IPS-20b (cell line): ENCODE measurements at regions not wholly inside any gene's neighbourhood (a gene's known extent, or its start where the extent isn't known, plus 50 kb on each side); places are given as distances from the start of the nearest gene placed in this dataset.
"Not testable (repeated sequence)": the region's sequence is repeated elsewhere in the genome, so short reads cannot be mapped to it uniquely, and the experiment has no call there.

Experiments used
- H3K27ac ChIP-seq: one replicate; pipeline ENCODE4 v1.5.1; 2013; ENCODE audit warnings: low read length
- H3K27me3 ChIP-seq: 2 replicates; pipeline ENCODE4 v1.6.1; 2013; ENCODE audit warnings: mild to moderate bottlenecking, low read length, inconsistent platforms; ENCODE audit not compliant: insufficient read depth
- H3K36me3 ChIP-seq: 2 replicates; pipeline ENCODE4 v1.6.1; 2013; ENCODE audit warnings: low read depth, mild to moderate bottlenecking, inconsistent platforms, low read length, moderate library complexity; ENCODE audit not compliant: insufficient read depth
- H3K4me1 ChIP-seq: 2 replicates; pipeline ENCODE4 v1.6.1; 2013; ENCODE audit warnings: mild to moderate bottlenecking, control low read depth, inconsistent platforms, low read length, moderate library complexity; ENCODE audit not compliant: insufficient read depth
- H3K4me3 ChIP-seq: 2 replicates; pipeline ENCODE4 v1.5.1; 2013; ENCODE audit warnings: mild to moderate bottlenecking, low read length, inconsistent platforms
- H3K9ac ChIP-seq: 2 replicates; pipeline ENCODE4 v1.6.1; 2013; ENCODE audit warnings: low read depth, mild to moderate bottlenecking, inconsistent platforms, low read length, moderate library complexity
- H3K9me3 ChIP-seq: 2 replicates; pipeline ENCODE4 v1.6.1; 2013; ENCODE audit warnings: mild to moderate bottlenecking, low read depth, low read length, inconsistent platforms; ENCODE audit not compliant: insufficient read depth

DNA sequence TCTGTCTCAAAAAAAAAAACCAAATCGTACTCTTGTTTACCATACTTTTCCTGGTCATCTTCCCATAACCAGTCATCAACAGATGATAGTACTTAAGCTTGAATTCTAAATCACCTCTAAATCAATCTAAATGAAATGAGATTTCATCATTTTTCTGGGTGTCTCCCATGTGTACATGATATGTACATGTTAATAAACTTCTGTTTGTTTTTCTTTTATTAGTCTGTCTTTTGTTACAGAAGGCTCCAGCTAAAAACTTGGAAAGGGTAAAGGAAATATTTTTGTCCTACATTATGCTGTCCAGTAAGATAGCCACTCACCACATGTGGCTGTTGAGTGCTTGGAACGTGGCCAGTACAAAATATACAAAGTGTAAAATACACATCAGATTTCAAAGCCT, 78.7 kb upstream of the MSH6 start:
- Histone ChIP-seq H3K27me3 (no peaks in the 10 kb centered on the region), H3K4me3 (no peak overlapping the region), H3K4me1 (peaks cover under 1% of the 10 kb centered on the region; the same call in 1 of the 2 replicates), H3K9me3 (peaks cover 16% of the 10 kb centered on the region), H3K9ac (no peak overlapping the region), H3K27ac (no peak overlapping the region), H3K36me3 (no peaks in the 10 kb centered on the region)

DNA sequence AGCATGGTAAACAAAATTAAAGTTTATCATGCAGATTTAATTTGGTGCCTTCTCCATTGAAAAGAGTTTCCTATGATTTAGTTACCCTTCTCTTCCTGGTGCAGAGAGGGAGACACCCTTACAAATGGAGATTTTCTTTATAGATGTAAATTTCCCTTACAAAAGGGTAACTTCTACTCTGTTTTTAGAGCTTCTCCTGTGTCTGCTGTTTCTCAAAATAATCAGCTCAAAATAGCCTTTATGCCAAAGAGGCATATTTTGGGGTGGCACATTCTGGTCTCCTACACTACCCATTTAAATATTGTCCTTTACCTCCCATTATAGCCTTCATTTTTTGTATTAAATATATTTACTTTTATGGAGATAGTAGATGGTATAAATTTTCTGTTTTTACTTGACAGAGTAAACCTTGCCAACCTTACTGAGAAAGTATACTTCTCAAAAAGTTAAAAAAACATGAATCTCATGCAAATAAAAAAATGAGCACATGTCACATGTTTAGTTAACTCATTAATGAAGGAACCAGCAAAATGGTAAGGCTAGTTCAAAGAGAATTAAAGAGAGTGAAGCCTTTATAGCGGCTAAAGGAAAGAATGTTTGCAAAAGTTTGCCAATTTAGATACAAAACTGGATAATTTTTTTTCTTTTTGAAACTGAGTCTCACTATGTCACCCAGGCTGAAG, 83.3 kb upstream of the MSH6 start:
- Histone ChIP-seq H3K9ac (peak overlapping the region; percentile 66; the same call in 1 of the 2 replicates), H3K9me3 (peaks cover 19% of the 10 kb centered on the region), H3K4me1 (peaks cover 32% of the 10 kb centered on the region), H3K27ac (peak overlapping the region; percentile 89), H3K4me3 (no peak overlapping the region), H3K27me3 (no peaks in the 10 kb centered on the region), H3K36me3 (no peaks in the 10 kb centered on the region)

DNA sequence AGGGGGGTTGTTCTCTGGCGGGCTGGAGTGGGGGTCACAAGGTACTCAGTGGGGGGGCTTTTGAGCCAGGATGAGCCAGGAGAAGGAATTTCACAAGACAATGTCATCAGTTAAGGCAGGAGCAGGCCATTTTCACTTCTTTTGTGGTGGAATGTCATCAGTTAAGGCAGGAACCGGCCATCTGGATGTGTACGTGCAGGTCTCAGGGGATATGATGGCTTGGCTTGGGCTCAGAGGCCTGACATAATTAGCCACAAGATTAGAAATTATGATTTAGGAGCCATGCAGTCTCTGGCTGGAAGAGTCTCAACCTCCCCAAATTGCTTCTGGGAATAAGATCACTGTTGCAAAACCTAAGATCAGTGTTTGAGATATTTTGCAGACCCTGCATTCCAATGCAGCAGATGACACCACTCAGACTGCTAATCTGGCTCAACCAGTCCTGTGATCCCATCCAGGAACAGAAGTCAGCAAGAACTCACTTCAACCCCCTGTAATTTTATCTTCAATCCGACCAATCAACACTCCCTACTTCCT, 84.4 kb upstream of the MSH6 start:
- not testable (repeated sequence) for H3K36me3 ChIP-seq, H3K27me3 ChIP-seq
- H3K27ac ChIP-seq = peak overlapping the region; percentile 89
- H3K4me1 ChIP-seq = peaks cover 32% of the 10 kb centered on the region
- peaks cover 19% of the 10 kb centered on the region for H3K9me3 ChIP-seq
- peak overlapping the region; percentile 70; the same call in 1 of the 2 replicates for H3K9ac ChIP-seq
- H3K4me3 ChIP-seq = peak overlapping the region; percentile 20; the same call in 1 of the 2 replicates

DNA sequence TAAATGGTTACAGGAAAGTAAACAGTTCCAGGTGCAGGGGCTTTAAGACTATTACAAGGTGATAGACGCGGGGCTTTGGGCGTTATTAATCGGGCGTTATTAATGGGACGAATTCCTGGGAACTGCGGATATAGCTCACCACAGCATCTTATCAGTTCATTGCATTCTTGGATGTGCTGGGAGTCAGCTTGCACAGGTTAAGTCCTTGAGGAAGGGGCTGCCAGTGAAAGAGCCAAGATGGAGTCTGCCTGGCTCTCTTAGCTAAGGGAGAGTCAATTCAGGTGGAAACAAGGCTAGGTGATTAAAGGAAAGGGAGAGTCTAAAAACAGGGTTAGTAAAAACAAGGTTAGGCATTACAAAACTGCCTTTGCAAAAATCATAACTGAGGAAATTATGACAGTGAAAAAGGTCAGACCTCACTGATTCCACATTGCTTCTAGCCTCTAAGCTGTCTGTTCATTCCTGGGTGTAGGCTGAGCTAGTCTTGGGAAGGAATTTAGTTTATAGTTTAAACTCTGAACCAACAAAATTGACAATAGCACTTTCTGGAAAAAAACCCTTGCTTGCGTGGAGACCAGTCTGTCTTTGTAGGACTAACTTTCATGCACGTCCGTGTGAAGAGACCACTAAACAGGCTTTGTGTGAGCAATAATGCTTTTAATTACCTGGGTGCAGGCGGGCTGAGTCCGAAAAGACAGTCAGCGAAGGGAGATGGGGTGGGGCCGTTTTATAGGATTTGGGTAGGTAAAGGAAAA, 85.1 kb upstream of the MSH6 start:
- not testable (repeated sequence) for H3K36me3 ChIP-seq, H3K4me3 ChIP-seq, H3K27me3 ChIP-seq
- peaks cover 19% of the 10 kb centered on the region for H3K9me3 ChIP-seq
- H3K4me1 ChIP-seq = peaks cover 32% of the 10 kb centered on the region
- H3K27ac ChIP-seq = peak overlapping the region; percentile 73
- H3K9ac ChIP-seq = peak overlapping the region; percentile 70; the same call in 1 of the 2 replicates

DNA sequence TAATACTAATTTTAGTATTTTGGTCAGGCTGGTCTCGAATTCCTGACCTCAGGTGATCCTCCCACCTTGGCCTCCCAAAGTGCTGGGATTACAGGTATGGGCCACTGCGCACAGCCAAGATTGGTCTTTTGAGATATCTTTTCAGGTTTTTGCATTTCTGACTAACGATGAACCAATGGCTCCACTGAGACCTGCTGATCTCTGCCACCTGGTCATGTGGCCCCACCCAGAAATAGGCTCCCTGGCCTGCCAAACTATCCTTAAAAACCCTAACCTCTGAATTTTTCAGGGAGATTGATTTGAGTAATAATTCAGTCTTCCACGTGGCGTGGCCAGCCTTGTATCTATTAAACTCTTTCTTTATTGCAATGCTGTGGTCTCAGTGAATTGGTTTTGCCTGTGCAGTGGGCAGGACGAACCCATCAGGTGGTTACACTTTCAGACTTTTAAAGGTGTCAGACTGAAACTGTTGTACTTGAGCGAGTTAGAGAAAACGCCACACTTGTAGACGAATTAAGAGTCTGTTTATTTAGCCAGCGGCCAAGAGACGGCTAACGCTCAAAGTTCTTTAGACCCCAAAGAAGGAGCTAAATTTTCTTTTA, 85.8 kb upstream of the MSH6 start:
- Histone ChIP-seq H3K27ac (peak overlapping the region; percentile 73), H3K27me3 (no peaks in the 10 kb centered on the region), H3K4me3 (peak overlapping the region; percentile 49; the same call in 1 of the 2 replicates), H3K4me1 (peaks cover 32% of the 10 kb centered on the region), H3K9ac (peak overlapping the region; percentile 70; the same call in 1 of the 2 replicates), H3K36me3 (no peaks in the 10 kb centered on the region), H3K9me3 (peaks cover 19% of the 10 kb centered on the region)

DNA sequence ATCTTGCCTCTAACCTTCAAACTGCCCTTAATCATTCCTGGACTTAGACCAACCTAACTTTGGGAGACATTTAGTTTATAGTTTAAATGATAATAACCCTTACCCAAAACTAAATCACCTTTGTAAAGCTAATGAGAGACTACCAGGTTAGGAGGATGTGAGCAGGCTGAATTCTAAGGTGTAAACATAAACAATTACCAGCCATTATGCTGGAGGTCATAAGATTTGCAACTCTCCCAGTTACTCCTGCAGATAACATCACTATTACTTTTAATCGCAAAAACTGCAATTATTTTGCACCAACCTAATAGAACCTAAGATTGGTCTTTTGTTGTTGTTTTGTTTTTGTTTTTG, 86.5 kb upstream of the MSH6 start:
- Histone ChIP-seq H3K9ac (peak overlapping the region; percentile 70; the same call in 1 of the 2 replicates), H3K4me1 (peaks cover 32% of the 10 kb centered on the region), H3K27me3 (no peaks in the 10 kb centered on the region), H3K36me3 (no peaks in the 10 kb centered on the region), H3K27ac (peak overlapping the region; percentile 73), H3K4me3 (peak overlapping the region; percentile 49; the same call in 1 of the 2 replicates), H3K9me3 (peaks cover 19% of the 10 kb centered on the region)

DNA sequence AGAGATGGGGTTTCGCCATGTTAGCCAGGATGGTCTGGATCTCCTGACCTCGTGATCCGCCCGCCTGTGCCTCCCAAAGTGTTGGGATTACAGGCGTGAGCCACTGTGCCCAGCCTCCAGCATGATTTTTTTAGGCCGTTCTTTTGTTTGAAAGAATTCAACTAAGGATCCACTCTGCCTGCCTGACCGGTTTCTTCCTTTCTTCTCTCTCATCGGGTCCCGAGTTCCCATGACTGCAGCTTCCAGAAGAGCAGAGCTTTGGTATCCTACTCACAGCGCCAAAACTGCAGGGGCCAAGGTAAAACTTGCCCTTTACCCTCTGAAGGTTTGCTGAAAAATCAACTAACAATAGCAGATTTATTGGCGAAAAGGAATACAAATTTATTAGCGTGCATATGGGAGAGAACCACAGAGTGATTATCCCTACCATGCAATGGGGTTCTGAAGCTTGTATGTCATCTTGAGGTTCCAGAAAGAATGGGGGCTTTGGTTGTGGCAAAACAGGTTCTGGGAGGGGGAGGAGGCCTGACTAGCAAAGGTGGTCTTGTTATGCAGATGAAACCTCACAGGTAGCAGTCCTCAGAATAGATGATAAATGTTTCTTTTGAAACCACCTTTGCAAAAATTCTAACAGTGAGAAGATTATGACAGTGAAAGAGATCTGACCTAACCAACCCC, 87.0 kb upstream of the MSH6 start:
- no peaks in the 10 kb centered on the region for H3K27me3 ChIP-seq
- peaks cover 19% of the 10 kb centered on the region for H3K9me3 ChIP-seq
- H3K4me1 ChIP-seq = peaks cover 32% of the 10 kb centered on the region
- H3K36me3 ChIP-seq = no peaks in the 10 kb centered on the region
- peak overlapping the region; percentile 70; the same call in 1 of the 2 replicates for H3K9ac ChIP-seq
- peak overlapping the region; percentile 73 for H3K27ac ChIP-seq
- peak overlapping the region; percentile 49; the same call in 1 of the 2 replicates for H3K4me3 ChIP-seq

DNA sequence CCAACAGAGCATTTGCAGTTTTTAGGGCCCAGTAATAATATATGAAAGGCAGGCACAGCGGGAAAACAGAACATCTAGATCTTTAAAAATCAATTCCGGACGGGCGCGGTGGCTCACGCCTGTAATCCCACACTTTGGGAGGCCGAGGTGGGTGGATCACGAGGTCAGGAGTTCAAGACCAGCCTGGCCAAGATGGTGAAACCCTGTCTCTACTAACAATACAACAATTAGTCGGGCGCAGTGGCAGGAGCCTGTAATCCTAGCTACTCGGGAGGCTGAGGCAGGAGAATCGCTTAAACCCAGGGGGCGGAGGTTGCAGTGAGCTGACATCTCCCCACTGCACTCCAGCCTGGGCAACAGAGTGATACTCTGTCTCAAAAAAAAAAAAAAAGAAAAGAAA, 88.5 kb upstream of the MSH6 start:
- H3K9me3 ChIP-seq, H3K9ac ChIP-seq, H3K27me3 ChIP-seq, H3K27ac ChIP-seq, H3K4me3 ChIP-seq, H3K36me3 ChIP-seq: not testable (repeated sequence)
- peaks cover 32% of the 10 kb centered on the region for H3K4me1 ChIP-seq

DNA sequence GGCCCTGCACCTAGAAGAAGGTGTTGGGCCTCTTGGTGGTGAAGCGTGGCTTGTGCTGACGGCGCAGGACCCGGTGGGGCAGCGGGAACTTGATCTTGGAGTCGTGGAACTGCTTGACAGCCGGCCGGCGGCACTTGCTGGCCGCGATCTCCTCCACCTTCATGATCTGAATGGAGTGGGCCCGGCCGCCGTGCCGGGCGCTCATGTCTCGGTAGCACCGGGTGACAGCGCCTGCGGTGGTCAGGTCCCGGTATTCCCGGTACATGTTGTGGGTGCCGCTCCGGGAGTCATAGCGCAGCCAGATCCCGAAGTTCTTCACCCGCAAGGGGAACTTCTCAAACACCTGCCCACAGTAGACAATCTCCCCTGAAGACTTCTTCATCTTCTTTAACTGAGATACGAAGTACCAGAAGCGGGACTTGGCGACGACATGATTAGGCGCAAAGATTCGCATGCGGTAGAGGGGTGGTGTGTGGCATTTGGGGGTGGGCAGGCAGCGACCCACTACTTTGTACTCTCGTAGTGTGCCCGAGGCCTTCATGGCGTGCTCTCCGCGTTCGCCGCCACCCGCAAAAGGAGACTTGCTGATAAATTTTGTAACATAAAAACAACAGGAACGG, 92.1 kb upstream of the MSH6 start:
- H3K9ac ChIP-seq, H3K4me3 ChIP-seq, H3K27ac ChIP-seq, H3K27me3 ChIP-seq, H3K36me3 ChIP-seq, H3K9me3 ChIP-seq, H3K4me1 ChIP-seq: not testable (repeated sequence)

DNA sequence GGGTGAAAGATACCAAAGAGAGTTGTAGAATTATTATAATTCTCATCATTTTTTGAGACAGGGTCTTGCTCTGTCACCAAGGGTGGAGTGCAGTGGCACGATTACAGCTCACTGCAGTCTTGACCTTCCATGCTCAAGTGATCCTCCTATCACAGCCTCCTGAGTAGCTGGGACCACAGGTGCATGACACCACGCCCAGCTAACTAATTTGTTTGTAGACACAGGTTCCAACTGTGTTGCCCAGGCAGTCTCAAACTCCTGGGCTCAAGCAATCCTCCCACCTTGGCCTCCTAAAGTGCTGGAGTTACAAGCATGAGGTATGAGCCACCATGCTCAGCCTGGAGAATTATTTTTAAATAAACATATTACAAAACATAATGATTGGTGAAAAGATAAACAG, 92.8 kb upstream of the MSH6 start:
- H3K27ac ChIP-seq = no peak overlapping the region
- H3K4me3 ChIP-seq = no peak overlapping the region
- H3K9me3 ChIP-seq = no peaks in the 10 kb centered on the region; the same call in 1 of the 2 replicates
- H3K36me3 ChIP-seq = no peaks in the 10 kb centered on the region
- peaks cover 5% of the 10 kb centered on the region for H3K4me1 ChIP-seq
- H3K27me3 ChIP-seq = no peaks in the 10 kb centered on the region
- H3K9ac ChIP-seq = no peak overlapping the region

DNA sequence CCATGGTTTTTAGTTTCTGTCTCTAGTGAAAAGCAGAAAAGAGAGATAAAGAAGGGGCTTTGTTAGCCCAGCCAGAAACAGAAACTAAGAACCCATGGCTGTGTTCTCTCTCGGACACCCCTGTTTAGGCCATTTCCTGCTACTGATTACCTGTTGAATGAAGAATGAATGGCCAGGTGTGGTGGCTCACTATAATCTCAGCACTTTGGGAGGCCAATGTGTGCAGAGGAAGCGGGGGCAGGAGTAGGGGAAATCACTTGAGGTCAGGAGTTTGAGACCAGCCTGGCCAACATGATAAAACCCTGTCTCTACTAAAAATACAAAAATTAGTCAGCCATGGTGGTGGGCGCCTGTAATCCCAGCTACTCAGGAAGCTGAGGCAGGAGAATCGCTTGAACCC, 93.8 kb upstream of the MSH6 start:
- not testable (repeated sequence) for H3K9ac ChIP-seq, H3K4me3 ChIP-seq

More for the DNA sequence above, 93.8 kb upstream of the MSH6 start:
- not testable (repeated sequence) for H3K4me1 ChIP-seq, H3K27me3 ChIP-seq, H3K27ac ChIP-seq, H3K36me3 ChIP-seq, H3K9me3 ChIP-seq
